Adrenal gland (tissue), 9 donors: ENCODE measurements at regions not wholly inside any gene's neighbourhood (a gene's known extent, or its start where the extent isn't known, plus 50 kb on each side); places are given as distances from the start of the nearest gene placed in this dataset.

Source experiments
- DNase-seq, 7 donors: peaks; one replicate each; pipeline ENCODE4 v3.0.0-alpha.2; 2019 to 2020
- H3K27ac ChIP-seq, 5 donors: fragments of 200-600 bp; sonication (generic) in 4 of 5; 1 replicate in 3 of 5; 2 replicates in 2 of 5; pipeline versions ENCODE4 v1.5.1 to v1.8.0; 2016 to 2020; ENCODE audit warnings: mild to moderate bottlenecking in 1 of 5
- H3K27me3 ChIP-seq: fragments of 200-600 bp; 2 replicates; pipeline ENCODE4 v1.8.0; 2021
- H3K36me3 ChIP-seq, 2 donors: fragments of 200-600 bp; replicated peaks in 1 of 2; 1 replicate in 1 of 2; 2 replicates in 1 of 2; pipeline versions ENCODE4 v1.5.1 to v1.8.0; 2018 to 2022
- H3K4me1 ChIP-seq, 2 donors: fragments of 200-600 bp; replicated peaks in 1 of 2; 1 replicate in 1 of 2; 2 replicates in 1 of 2; pipeline versions ENCODE4 v1.5.1 to v1.8.0; 2018 to 2021
- H3K4me3 ChIP-seq, 4 donors: fragments of 200-600 bp; sonication (generic) in 3 of 4; one replicate each; pipeline ENCODE4 v1.5.1; 2016 to 2018
- H3K9me3 ChIP-seq, 3 donors: fragments of 200-600 bp; sonication (generic) in 1 of 3; replicated peaks in 1 of 3; 1 replicate in 2 of 3; 2 replicates in 1 of 3; pipeline versions ENCODE4 v1.5.1 to v1.8.0; 2016 to 2021
- CTCF ChIP-seq, 6 experiments: fragments of 450-650 bp in 4 of 6; fragments of 200-600 bp in 2 of 6; sonication (generic) in 1 of 6; IDR thresholded peaks; 1 replicate in 5 of 6; 2 replicates in 1 of 6; pipeline versions ENCODE4 v1.5.1 to v1.8.0; 2016 to 2021; ENCODE audit warnings: antibody characterized with exemption in 6 of 6, mild to moderate bottlenecking in 2 of 6, moderate library complexity in 1 of 6
- POLR2A ChIP-seq, 2 donors: fragments of 450-650 bp; IDR thresholded peaks; one replicate each; pipeline ENCODE4 v1.6.1; 2017; ENCODE audit warnings: antibody characterized with exemption in 2 of 2, mild to moderate bottlenecking in 2 of 2, moderate library complexity in 1 of 2
- WGBS, 4 donors: extraction: QIAGEN DNeasy Blood & Tissue Kit in 2 of 4; methylation state at CpG; one replicate each; pipeline versions ENCODE4 v1.1.5 to v1.1.7; 2013 to 2017; 5-methylcytosine and 5-hydroxymethylcytosine counted together
- intact Hi-C, 2 donors: fragments of 100-400 bp; cut with DNase I; formaldehyde crosslinking; loops; one replicate each; pipeline versions ENCODE4 v1.14.1 to v1.15.0; 2022 to 2023
- donor health status: healthy with polysubstance abuse.
- donor health status: Bipolar disorder and iron deficiency.
- donor health status: DM: yes; HTN: yes; CAD: no.
- donor health status: DM: no; HTN: no; CAD: no.
- donor health status: DM: no; HTN: no; CAD: no.

DNA sequence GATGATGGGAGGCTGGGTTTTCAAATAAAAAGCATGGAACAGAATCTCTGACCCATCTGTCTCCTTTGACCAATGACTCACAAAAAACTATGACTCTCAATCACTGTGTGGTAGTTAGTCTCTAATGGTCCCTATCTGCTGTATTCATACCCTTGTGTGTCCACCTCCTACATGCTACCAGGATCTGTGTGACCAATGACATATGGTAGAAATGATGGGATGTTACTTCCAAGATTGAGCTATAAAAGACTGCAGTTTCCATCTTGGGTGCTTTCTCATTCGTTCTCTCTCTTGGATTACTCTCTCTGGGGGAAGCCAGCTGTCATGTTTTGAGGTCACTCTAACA lies 144.7 kb upstream of the BTG1 start:
- no peaks in the 10 kb centered on the region for H3K9me3 ChIP-seq
- H3K27ac ChIP-seq, result no peak overlapping the region
- H3K4me1 ChIP-seq, result no peaks in the 10 kb centered on the region
- H3K4me3 ChIP-seq, result no peak overlapping the region
- no peak for TF ChIP-seq CTCF (IDR thresholded peaks at IDR 0.05)
- no peak for TF ChIP-seq POLR2A (IDR thresholded peaks at IDR 0.05)
- H3K27me3 ChIP-seq, result no peaks in the 10 kb centered on the region
- no peaks in the 10 kb centered on the region for H3K36me3 ChIP-seq
- WGBS, 4 donors, result 79 to 92% (median 87%) methylated on average over 1 of the region's 1 CpG
- DNase-seq, result no peak
- intact Hi-C loops, result no loop called here

DNA sequence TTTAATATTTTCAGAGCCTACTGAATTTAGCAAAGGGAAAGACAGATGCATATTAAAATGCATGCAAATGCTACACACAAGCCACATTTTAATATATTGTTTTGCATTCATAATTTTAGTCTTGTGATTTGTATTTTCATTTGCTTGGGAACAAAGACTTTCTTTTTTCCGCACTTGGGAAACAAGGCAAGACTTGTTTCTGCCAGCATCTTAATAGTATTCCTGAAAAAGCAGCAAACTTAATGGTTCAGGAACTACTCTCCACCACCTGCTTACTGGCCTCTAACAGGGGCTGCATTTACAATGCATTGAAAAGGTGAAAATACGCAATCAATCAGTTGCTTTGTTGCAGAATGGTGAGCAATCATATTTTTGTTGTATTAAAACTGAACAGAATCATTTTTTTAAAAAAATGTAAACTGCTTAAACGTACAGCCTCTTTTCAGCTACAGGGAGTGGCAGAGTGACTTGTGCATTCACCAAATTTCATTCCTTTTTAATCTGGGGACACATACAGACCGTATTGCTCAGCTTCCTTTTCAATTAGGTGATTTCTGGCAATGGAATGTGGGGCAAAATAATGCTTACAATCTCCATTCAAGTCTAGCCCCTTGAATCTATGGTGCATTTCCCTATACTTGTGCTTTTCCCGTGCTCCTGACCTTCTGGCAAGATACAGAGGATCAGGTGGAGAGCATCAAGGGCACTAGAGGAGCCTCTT lies 144.1 kb upstream of the BTG1 start:
- no peaks in the 10 kb centered on the region for H3K4me1 ChIP-seq
- 80 to 87% (median 83%) methylated on average over 5 of the region's 5 CpGs for WGBS, 4 donors
- DNase-seq, result no peak
- H3K4me3 ChIP-seq, result no peak overlapping the region
- H3K9me3 ChIP-seq, result no peaks in the 10 kb centered on the region
- H3K27ac ChIP-seq, result no peak overlapping the region
- H3K36me3 ChIP-seq, result no peaks in the 10 kb centered on the region
- TF ChIP-seq CTCF (IDR thresholded peaks at IDR 0.05) (no peak), POLR2A (IDR thresholded peaks at IDR 0.05) (no peak)
- H3K27me3 ChIP-seq, result no peaks in the 10 kb centered on the region
- intact Hi-C loops, result no loop called here

GRCh38 chr12:92288561-92288960 lies 142.9 kb upstream of the BTG1 start:
- intact Hi-C loops, result no loop called here
- TF ChIP-seq CTCF (IDR thresholded peaks at IDR 0.05) (no peak), POLR2A (IDR thresholded peaks at IDR 0.05) (no peak)
- H3K4me3 ChIP-seq, result no peak overlapping the region
- no peaks in the 10 kb centered on the region for H3K4me1 ChIP-seq
- WGBS, 4 donors, result 82 to 95% (median 90%) methylated on average over 8 of the region's 8 CpGs
- H3K9me3 ChIP-seq, result no peaks in the 10 kb centered on the region
- H3K36me3 ChIP-seq, result no peaks in the 10 kb centered on the region
- no peak for DNase-seq
- no peaks in the 10 kb centered on the region for H3K27me3 ChIP-seq
- no peak overlapping the region for H3K27ac ChIP-seq

- H3K27ac ChIP-seq, result peak overlapping the region in 2 of 5 donors; percentile 8 to 32
- WGBS, 4 donors, result 45 to 57% (median 52%) methylated on average over 2 of the region's 2 CpGs
- DNase-seq, result no peak
- no peak overlapping the region for H3K4me3 ChIP-seq
- H3K36me3 ChIP-seq, result no peaks in the 10 kb centered on the region
- TF ChIP-seq POLR2A (IDR thresholded peaks at IDR 0.05) (no peak), CTCF (IDR thresholded peaks at IDR 0.05) (no peak)
- H3K4me1 ChIP-seq, result no peaks in the 10 kb centered on the region
- H3K27me3 ChIP-seq, result no peaks in the 10 kb centered on the region
- H3K9me3 ChIP-seq, result no peaks in the 10 kb centered on the region
- intact Hi-C loops, result no loop called here
Observed at GRCh38 chr12:92278378-92278828, 132.8 kb upstream of the BTG1 start.
